Right lobe of liver (tissue), 6 donors: ENCODE measurements at regions not wholly inside any gene's neighbourhood (a gene's known extent, or its start where the extent isn't known, plus 50 kb on each side); places are given as distances from the start of the nearest gene placed in this dataset.

Experiments used
- ATAC-seq, 4 donors: fragments of 200-7000 bp; cut with Tn5 transposase; one replicate each; pipeline ENCODE4 v1.9.1; 2020; ENCODE audit warnings: mild to moderate bottlenecking in 4 of 4, moderate library complexity in 4 of 4
- DNase-seq, 3 donors: peaks; one replicate each; pipeline ENCODE4 v3.0.0-alpha.2; 2020
- H3K27ac ChIP-seq, 3 donors: fragments of 200-600 bp; one replicate each; pipeline ENCODE4 v1.8.0; 2022
- H3K27me3 ChIP-seq, 2 donors: fragments of 200-600 bp; one replicate each; pipeline ENCODE4 v1.8.0; 2022
- H3K36me3 ChIP-seq, 4 donors: fragments of 200-600 bp; sonication (generic) in 1 of 4; one replicate each; pipeline versions ENCODE4 v1.5.1 to v1.8.0; 2017 to 2022; ENCODE audit warnings: control low read depth in 1 of 4
- H3K4me1 ChIP-seq, 4 donors: fragments of 200-600 bp; sonication (generic) in 1 of 4; one replicate each; pipeline versions ENCODE4 v1.5.1 to v1.8.0; 2017 to 2022; ENCODE audit warnings: control low read depth in 1 of 4
- H3K4me3 ChIP-seq, 3 donors: fragments of 200-600 bp; one replicate each; pipeline ENCODE4 v1.8.0; 2022
- H3K9me3 ChIP-seq, 4 donors: fragments of 200-600 bp; sonication (generic) in 1 of 4; one replicate each; pipeline versions ENCODE4 v1.5.1 to v1.8.0; 2017 to 2022; ENCODE audit warnings: control low read depth in 1 of 4
- POLR2A ChIP-seq: fragments of 450-650 bp; IDR thresholded peaks from one replicate; pipeline ENCODE4 v1.6.1; 2017; ENCODE audit warnings: antibody characterized with exemption, mild to moderate bottlenecking
- WGBS: methylation state at CpG from one replicate; pipeline ENCODE4 v1.1.6; 2018; ENCODE audit warnings: low coverage, low lambda C conversion rate; ENCODE audit not compliant: insufficient coverage; ENCODE audit errors: missing lambda C conversion rate; 5-methylcytosine and 5-hydroxymethylcytosine counted together
- intact Hi-C, 2 donors: fragments of 100-400 bp; cut with DNase I; formaldehyde crosslinking; loops; one replicate each; pipeline versions ENCODE4 v1.11.2 to v1.14.1; 2022
- TF ChIP-seq, protein P1 (sequence below), 4 donors: fragments of 200-600 bp in 3 of 4; fragments of 450-650 bp in 1 of 4; IDR thresholded peaks; one replicate each; pipeline versions ENCODE4 v1.5.1 to v1.8.0; 2016 to 2022; ENCODE audit warnings: antibody characterized with exemption in 4 of 4, mild to moderate bottlenecking in 2 of 4
- donor health status: DM: no; HTN: yes; CAD: no.
- donor health status: DM: no; HTN: no; CAD: no.
- donor health status: DM: no; HTN: no; CAD: no.
- donor health status: DM: no; HTN: yes; CAD: no.
- donor health status: DM: no; HTN: yes; CAD: no.

DNA sequence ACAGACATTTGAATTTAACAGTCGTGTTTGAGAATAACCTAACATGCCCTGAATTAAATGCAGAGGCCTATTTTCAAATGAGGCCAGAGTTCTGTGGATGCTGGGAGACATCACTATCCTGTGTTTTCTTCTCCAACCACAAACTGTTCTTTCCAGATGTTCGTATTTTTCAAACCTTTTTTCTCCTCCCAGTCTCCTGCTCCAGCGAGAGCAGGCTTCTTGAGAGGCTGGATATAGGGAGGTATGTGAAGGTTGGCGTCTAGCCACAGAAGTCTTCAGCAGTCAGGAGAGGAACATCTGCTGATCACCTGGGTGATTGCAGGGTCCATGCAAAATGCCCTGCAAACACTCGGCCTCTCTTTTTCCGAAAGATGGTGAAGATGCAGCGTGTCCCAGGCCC is 126.3 kb downstream of the C11orf91 start:
- ATAC-seq (no peak), DNase-seq (no peak)
- Histone ChIP-seq H3K36me3 (no peaks in the 10 kb centered on the region), H3K4me1 (no peaks in the 10 kb centered on the region), H3K27ac (no peak overlapping the region), H3K4me3 (no peak overlapping the region), H3K27me3 (no peaks in the 10 kb centered on the region), H3K9me3 (no peaks in the 10 kb centered on the region)
- TF ChIP-seq, protein P1, sequence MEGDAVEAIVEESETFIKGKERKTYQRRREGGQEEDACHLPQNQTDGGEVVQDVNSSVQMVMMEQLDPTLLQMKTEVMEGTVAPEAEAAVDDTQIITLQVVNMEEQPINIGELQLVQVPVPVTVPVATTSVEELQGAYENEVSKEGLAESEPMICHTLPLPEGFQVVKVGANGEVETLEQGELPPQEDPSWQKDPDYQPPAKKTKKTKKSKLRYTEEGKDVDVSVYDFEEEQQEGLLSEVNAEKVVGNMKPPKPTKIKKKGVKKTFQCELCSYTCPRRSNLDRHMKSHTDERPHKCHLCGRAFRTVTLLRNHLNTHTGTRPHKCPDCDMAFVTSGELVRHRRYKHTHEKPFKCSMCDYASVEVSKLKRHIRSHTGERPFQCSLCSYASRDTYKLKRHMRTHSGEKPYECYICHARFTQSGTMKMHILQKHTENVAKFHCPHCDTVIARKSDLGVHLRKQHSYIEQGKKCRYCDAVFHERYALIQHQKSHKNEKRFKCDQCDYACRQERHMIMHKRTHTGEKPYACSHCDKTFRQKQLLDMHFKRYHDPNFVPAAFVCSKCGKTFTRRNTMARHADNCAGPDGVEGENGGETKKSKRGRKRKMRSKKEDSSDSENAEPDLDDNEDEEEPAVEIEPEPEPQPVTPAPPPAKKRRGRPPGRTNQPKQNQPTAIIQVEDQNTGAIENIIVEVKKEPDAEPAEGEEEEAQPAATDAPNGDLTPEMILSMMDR (IDR thresholded peaks at IDR 0.05), result no peak
- TF ChIP-seq POLR2A, result no peak
- 82% methylated on average over 5 of the region's 7 CpGs for WGBS
- intact Hi-C loops, result no loop called here

DNA sequence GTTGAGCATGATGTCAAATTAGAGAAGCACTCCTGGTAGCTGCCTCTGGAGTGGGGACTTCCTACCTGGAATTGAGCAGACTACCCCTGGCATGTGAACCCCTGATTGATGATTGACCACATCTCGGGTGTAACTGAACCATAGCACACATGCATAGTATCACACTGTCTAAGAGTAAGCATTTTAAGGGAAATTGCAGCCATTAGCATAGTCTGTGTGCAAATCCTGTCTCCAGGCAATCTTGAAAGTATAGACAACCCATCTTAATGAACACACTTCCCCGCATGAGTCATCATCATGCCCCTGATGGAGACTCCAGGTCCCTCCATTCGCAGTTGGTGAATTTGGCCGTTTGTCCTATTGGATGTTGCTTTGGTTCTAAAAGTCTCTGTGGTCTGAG is 131.3 kb downstream of the C11orf91 start:
- no peak for DNase-seq
- ATAC-seq, result no peak
- intact Hi-C loops, result no loop called here
- TF ChIP-seq, protein P1 (IDR thresholded peaks at IDR 0.05), result no peak
- TF ChIP-seq POLR2A, result no peak
- Histone ChIP-seq H3K36me3 (no peaks in the 10 kb centered on the region), H3K27me3 (no peaks in the 10 kb centered on the region), H3K27ac (no peak overlapping the region), H3K9me3 (no peaks in the 10 kb centered on the region), H3K4me1 (no peaks in the 10 kb centered on the region), H3K4me3 (no peak overlapping the region)
- WGBS, result 33% methylated on average over 3 of the region's 4 CpGs

DNA sequence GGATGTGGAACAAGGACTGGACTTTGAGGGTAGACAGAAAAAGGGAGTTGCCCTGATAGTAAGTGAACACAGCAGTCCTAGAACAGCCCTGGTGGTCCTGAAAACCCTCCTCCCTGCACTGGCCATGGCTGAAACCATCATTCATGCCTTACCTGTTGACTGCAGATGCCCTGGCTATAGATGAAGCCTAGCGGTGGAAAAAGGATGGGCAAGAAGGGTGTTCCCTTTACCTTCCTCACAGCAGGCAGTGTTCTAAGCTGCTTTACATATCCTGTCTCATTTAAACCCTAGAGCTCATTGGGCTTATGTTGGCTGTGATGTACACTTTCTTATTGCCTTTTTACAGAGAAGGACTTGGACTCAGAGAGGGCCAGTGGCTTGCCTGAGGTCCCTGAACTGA is 133.6 kb downstream of the C11orf91 start:
- H3K9me3 ChIP-seq, result no peaks in the 10 kb centered on the region
- intact Hi-C loops, result no loop called here
- H3K27ac ChIP-seq, result no peak overlapping the region
- no peaks in the 10 kb centered on the region for H3K36me3 ChIP-seq
- no CpG with 5 or more reads among the region's 1 CpG for WGBS
- no peak overlapping the region for H3K4me3 ChIP-seq
- DNase-seq, result no peak
- H3K27me3 ChIP-seq, result no peaks in the 10 kb centered on the region
- ATAC-seq, result no peak
- no peaks in the 10 kb centered on the region for H3K4me1 ChIP-seq
- TF ChIP-seq, protein P1 (IDR thresholded peaks at IDR 0.05), result no peak
- TF ChIP-seq POLR2A, result no peak

DNA sequence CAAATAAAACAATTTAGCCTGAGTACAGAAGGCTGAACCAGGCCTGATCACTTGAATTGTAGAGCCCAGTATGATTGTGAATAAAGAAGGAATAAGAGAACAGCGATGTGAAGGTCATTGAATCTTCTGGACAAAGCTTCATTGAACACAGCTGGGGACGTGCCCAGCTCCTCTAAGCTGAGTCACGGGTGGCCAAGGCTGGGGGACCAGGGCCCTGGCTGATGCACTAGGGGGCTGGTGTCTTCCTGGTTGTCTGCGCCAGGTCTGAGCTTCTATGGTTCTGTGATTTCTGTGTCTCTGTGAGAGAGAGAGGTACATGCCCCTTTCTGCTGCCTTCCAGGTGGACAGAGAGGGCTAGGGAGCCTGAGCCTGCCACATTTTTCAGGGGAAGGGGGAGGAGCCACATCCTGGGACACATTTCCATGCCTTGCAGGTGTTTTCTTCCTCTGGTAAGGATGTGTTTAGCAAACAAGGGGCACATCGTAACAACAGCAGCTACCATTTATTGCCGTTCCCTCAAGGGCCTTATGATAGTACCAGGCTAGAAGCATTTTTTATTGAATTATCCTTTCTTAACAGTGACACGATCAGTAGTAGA is 135.7 kb downstream of the C11orf91 start:
- TF ChIP-seq, protein P1 (IDR thresholded peaks at IDR 0.05), result no peak
- no peak for TF ChIP-seq POLR2A
- Histone ChIP-seq H3K4me1 (no peaks in the 10 kb centered on the region), H3K9me3 (no peaks in the 10 kb centered on the region), H3K27ac (no peak overlapping the region), H3K27me3 (no peaks in the 10 kb centered on the region), H3K4me3 (no peak overlapping the region), H3K36me3 (no peaks in the 10 kb centered on the region)
- ATAC-seq (no peak), DNase-seq (no peak)
- intact Hi-C loops, result no loop called here
- WGBS, result 45% methylated on average over 6 of the region's 7 CpGs

DNA sequence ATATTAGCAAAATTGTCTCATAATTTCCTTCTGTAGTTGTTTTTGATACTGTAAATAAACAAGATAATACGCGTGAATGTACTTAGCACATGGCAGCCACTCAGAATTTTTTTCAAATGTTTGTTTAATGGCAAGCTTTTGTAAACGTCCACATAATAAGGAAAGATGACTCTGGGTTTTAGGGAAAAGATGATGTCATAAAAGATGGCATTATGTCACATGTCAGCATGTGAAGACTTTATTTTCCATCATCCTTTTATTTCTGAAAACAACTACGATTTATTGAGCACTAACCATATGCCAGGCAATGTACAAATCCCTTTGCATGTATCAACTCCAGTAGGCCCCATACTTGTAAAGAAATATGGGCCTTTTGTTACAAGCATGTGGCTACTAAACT is 139.9 kb downstream of the C11orf91 start:
- H3K27me3 ChIP-seq, result no peaks in the 10 kb centered on the region
- H3K4me1 ChIP-seq, result no peaks in the 10 kb centered on the region
- no peaks in the 10 kb centered on the region for H3K9me3 ChIP-seq
- TF ChIP-seq, protein P1 (IDR thresholded peaks at IDR 0.05), result no peak
- TF ChIP-seq POLR2A, result no peak
- WGBS, result 48% methylated on average over 4 of the region's 4 CpGs
- no peak for DNase-seq
- no peak overlapping the region for H3K27ac ChIP-seq
- intact Hi-C loops, result no loop called here
- H3K4me3 ChIP-seq, result no peak overlapping the region
- H3K36me3 ChIP-seq, result no peaks in the 10 kb centered on the region
- ATAC-seq, result no peak
